ENCODE measurements at regions not wholly inside any gene's neighbourhood (a gene's known extent, or its start where the extent isn't known, plus 50 kb on each side); places are given as distances from the start of the nearest gene placed in this dataset.

DNA sequence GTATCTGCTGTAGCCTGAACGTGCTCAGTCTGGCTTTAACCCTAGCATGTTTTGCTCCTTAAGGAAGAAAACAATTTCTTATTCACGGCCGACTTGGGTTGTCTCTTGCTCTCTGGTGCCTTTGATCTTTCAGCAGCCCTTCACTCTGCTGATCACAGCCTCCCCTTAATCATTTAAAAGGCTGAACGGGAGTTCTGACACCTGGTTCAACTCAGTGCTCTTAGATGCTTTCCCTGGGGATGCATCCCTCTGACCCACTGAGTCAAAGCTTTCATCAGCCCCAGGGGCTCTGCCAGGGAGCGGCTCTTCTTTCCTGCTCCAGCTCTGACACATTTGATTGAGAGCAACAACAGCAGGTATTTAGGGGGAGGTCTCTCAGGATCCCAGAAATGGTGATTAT, 79.0 kb upstream of the FYN start:
- TF ChIP-seq, protein P1, sequence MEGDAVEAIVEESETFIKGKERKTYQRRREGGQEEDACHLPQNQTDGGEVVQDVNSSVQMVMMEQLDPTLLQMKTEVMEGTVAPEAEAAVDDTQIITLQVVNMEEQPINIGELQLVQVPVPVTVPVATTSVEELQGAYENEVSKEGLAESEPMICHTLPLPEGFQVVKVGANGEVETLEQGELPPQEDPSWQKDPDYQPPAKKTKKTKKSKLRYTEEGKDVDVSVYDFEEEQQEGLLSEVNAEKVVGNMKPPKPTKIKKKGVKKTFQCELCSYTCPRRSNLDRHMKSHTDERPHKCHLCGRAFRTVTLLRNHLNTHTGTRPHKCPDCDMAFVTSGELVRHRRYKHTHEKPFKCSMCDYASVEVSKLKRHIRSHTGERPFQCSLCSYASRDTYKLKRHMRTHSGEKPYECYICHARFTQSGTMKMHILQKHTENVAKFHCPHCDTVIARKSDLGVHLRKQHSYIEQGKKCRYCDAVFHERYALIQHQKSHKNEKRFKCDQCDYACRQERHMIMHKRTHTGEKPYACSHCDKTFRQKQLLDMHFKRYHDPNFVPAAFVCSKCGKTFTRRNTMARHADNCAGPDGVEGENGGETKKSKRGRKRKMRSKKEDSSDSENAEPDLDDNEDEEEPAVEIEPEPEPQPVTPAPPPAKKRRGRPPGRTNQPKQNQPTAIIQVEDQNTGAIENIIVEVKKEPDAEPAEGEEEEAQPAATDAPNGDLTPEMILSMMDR (IDR thresholded peaks at IDR 0.05; ENCODE audit: poor library complexity, severe bottlenecking) = no peak
- TF ChIP-seq RAD21 (conservative IDR thresholded peaks at IDR 0.05) (no peak), EP300 (conservative IDR thresholded peaks at IDR 0.05; ENCODE audit: poor library complexity, severe bottlenecking) (no peak)
